HepG2 (cell line): ENCODE measurements at regions not wholly inside any gene's neighbourhood (a gene's known extent, or its start where the extent isn't known, plus 50 kb on each side); places are given as distances from the start of the nearest gene placed in this dataset.

ENCODE experiments used
- CENPT ChIP-seq: sonication (generic); formaldehyde crosslinking; IDR thresholded peaks from 2 replicates; pipeline ENCODE4 v1.8.0; 2022; ENCODE audit warnings: low read depth, mild to moderate bottlenecking, moderate library complexity, missing genetic modification reagents
- EP300 ChIP-seq, 3 experiments: sonication (generic) in 1 of 3; formaldehyde crosslinking in 1 of 3; IDR thresholded peaks; 2 replicates each; pipeline versions ENCODE4 v1.5.1 to v1.6.1; 2011 to 2020; ENCODE audit warnings: low read depth in 2 of 3, low read length in 2 of 3, borderline replicate concordance in 1 of 3, improper control_type of control experiment in 1 of 3, mild to moderate bottlenecking in 1 of 3, missing genetic modification reagents in 1 of 3, moderate library complexity in 1 of 3
- HDAC2 ChIP-seq: sonication (generic); formaldehyde crosslinking; IDR thresholded peaks from 2 replicates; pipeline ENCODE4 v1.4.0; 2020; ENCODE audit warnings: missing genetic modification reagents
- HOXA7 ChIP-seq: sonication (generic); formaldehyde crosslinking; IDR thresholded peaks from 2 replicates; pipeline ENCODE4 v1.8.1; 2022; ENCODE audit warnings: mild to moderate bottlenecking, missing genetic modification reagents, moderate library complexity
- JUN ChIP-seq: sonication (generic); formaldehyde crosslinking; IDR thresholded peaks from 2 replicates; pipeline ENCODE4 v1.4.0; 2020; ENCODE audit warnings: mild to moderate bottlenecking, missing genetic modification reagents
- MZF1 ChIP-seq: sonication (generic); formaldehyde crosslinking; IDR thresholded peaks from 2 replicates; pipeline ENCODE4 v1.8.1; 2023; ENCODE audit warnings: mild to moderate bottlenecking, missing genetic modification reagents, borderline replicate concordance
- POLR2AphosphoS2 ChIP-seq: IDR thresholded peaks from 2 replicates; pipeline ENCODE4 v1.6.1; 2011; ENCODE audit warnings: low read depth, low read length, improper control_type of control experiment
- POLR2AphosphoS5 ChIP-seq: IDR thresholded peaks from 2 replicates; pipeline ENCODE4 v1.6.1; 2012; ENCODE audit warnings: low read depth, low read length
- TP53 ChIP-seq: sonication (generic); formaldehyde crosslinking; conservative IDR thresholded peaks from 2 replicates; pipeline ENCODE4 v1.4.0; 2020; ENCODE audit warnings: missing genetic modification reagents
- ZNF10 ChIP-seq: sonication (generic); formaldehyde crosslinking; IDR thresholded peaks from 2 replicates; pipeline ENCODE4 v1.4.0; 2020; ENCODE audit warnings: mild to moderate bottlenecking, low read depth, missing genetic modification reagents, borderline replicate concordance
- ZNF598 ChIP-seq: sonication (generic); formaldehyde crosslinking; IDR thresholded peaks from 2 replicates; pipeline ENCODE4 v1.5.1; 2020; ENCODE audit warnings: mild to moderate bottlenecking, missing genetic modification reagents, borderline replicate concordance
- TF ChIP-seq, protein P1 (sequence below): sonication (generic); formaldehyde crosslinking; IDR thresholded peaks from 2 replicates; pipeline ENCODE4 v1.5.0; 2020; ENCODE audit warnings: mild to moderate bottlenecking, missing genetic modification reagents, moderate library complexity
- TF ChIP-seq, protein P2 (sequence below), 2 experiments: IDR thresholded peaks; 2 replicates each; pipeline ENCODE4 v1.6.1; 2011 to 2012; ENCODE audit warnings: low read length in 2 of 2, borderline replicate concordance in 1 of 2, low read depth in 1 of 2, mild to moderate bottlenecking in 1 of 2, moderate library complexity in 1 of 2
- TF ChIP-seq, protein P3 (sequence below): sonication (generic); formaldehyde crosslinking; IDR thresholded peaks from 2 replicates; pipeline ENCODE4 v1.5.0; 2020; ENCODE audit warnings: mild to moderate bottlenecking, missing genetic modification reagents

DNA sequence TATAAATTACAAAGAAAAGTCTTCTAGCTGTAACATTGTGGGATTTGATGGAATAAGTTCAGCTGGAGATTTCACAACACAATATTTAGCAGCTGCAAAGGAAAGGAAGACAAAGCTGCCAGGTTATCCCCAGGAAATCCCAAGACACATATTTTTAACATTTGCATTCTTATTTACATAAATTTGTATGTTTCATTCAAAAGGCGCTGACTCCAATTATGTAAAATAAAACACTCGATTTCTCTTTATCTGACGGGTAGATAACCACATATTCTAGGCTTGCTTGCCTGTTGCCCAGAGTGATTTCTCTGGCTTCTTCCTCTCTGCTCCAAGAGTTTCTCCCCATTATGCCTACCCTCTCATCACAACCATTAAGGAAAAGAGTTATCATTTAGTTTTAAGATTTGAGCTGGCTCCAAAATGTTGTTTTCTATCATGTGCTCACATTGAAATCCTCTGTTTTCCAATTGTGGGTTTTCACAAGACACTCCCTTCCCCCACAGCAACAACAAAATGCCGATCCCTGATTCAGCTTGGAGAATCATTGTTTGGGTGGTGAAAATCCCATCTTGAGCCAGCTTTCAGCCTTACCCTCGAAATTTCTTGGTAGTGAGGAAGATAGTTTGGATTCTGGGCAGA is 128.2 kb upstream of the RASGEF1B start:
- TF ChIP-seq, protein P1, sequence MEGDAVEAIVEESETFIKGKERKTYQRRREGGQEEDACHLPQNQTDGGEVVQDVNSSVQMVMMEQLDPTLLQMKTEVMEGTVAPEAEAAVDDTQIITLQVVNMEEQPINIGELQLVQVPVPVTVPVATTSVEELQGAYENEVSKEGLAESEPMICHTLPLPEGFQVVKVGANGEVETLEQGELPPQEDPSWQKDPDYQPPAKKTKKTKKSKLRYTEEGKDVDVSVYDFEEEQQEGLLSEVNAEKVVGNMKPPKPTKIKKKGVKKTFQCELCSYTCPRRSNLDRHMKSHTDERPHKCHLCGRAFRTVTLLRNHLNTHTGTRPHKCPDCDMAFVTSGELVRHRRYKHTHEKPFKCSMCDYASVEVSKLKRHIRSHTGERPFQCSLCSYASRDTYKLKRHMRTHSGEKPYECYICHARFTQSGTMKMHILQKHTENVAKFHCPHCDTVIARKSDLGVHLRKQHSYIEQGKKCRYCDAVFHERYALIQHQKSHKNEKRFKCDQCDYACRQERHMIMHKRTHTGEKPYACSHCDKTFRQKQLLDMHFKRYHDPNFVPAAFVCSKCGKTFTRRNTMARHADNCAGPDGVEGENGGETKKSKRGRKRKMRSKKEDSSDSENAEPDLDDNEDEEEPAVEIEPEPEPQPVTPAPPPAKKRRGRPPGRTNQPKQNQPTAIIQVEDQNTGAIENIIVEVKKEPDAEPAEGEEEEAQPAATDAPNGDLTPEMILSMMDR = no peak
- TF ChIP-seq HOXA7 (CRISPR knock-in tag) (no peak), POLR2AphosphoS2 (no peak), MZF1 (CRISPR knock-in tag) (no peak), ZNF598 (CRISPR knock-in tag) (no peak), HDAC2 (no peak), TP53 (no peak), CENPT (no peak), EP300 (IDR thresholded peaks at IDR 0.05; ENCODE audit: low read depth in 2 of 2, low read length in 2 of 2) (no peak), EP300 (CRISPR knock-in tag; IDR thresholded peaks at IDR 0.05; ENCODE audit: borderline replicate concordance) (no peak), JUN (CRISPR knock-in tag) (no peak), POLR2AphosphoS5 (no peak), ZNF10 (CRISPR knock-in tag) (no peak)
- TF ChIP-seq, protein P2, sequence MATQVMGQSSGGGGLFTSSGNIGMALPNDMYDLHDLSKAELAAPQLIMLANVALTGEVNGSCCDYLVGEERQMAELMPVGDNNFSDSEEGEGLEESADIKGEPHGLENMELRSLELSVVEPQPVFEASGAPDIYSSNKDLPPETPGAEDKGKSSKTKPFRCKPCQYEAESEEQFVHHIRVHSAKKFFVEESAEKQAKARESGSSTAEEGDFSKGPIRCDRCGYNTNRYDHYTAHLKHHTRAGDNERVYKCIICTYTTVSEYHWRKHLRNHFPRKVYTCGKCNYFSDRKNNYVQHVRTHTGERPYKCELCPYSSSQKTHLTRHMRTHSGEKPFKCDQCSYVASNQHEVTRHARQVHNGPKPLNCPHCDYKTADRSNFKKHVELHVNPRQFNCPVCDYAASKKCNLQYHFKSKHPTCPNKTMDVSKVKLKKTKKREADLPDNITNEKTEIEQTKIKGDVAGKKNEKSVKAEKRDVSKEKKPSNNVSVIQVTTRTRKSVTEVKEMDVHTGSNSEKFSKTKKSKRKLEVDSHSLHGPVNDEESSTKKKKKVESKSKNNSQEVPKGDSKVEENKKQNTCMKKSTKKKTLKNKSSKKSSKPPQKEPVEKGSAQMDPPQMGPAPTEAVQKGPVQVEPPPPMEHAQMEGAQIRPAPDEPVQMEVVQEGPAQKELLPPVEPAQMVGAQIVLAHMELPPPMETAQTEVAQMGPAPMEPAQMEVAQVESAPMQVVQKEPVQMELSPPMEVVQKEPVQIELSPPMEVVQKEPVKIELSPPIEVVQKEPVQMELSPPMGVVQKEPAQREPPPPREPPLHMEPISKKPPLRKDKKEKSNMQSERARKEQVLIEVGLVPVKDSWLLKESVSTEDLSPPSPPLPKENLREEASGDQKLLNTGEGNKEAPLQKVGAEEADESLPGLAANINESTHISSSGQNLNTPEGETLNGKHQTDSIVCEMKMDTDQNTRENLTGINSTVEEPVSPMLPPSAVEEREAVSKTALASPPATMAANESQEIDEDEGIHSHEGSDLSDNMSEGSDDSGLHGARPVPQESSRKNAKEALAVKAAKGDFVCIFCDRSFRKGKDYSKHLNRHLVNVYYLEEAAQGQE (IDR thresholded peaks at IDR 0.05; ENCODE audit: borderline replicate concordance in 1 of 2, low read depth in 1 of 2, low read length in 2 of 2) = no peak
- TF ChIP-seq, protein P3, sequence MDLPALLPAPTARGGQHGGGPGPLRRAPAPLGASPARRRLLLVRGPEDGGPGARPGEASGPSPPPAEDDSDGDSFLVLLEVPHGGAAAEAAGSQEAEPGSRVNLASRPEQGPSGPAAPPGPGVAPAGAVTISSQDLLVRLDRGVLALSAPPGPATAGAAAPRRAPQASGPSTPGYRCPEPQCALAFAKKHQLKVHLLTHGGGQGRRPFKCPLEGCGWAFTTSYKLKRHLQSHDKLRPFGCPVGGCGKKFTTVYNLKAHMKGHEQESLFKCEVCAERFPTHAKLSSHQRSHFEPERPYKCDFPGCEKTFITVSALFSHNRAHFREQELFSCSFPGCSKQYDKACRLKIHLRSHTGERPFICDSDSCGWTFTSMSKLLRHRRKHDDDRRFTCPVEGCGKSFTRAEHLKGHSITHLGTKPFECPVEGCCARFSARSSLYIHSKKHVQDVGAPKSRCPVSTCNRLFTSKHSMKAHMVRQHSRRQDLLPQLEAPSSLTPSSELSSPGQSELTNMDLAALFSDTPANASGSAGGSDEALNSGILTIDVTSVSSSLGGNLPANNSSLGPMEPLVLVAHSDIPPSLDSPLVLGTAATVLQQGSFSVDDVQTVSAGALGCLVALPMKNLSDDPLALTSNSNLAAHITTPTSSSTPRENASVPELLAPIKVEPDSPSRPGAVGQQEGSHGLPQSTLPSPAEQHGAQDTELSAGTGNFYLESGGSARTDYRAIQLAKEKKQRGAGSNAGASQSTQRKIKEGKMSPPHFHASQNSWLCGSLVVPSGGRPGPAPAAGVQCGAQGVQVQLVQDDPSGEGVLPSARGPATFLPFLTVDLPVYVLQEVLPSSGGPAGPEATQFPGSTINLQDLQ (CRISPR knock-in tag) = no peak
